ENCODE measurements at regions not wholly inside any gene's neighbourhood (a gene's known extent, or its start where the extent isn't known, plus 50 kb on each side); places are given as distances from the start of the nearest gene placed in this dataset.
A peak's percentile ranks its signal among the peaks of the same experiment; 100 is the strongest.
"Not testable (repeated sequence)": the region's sequence is repeated elsewhere in the genome, so short reads cannot be mapped to it uniquely, and the experiment has no call there.

DNA sequence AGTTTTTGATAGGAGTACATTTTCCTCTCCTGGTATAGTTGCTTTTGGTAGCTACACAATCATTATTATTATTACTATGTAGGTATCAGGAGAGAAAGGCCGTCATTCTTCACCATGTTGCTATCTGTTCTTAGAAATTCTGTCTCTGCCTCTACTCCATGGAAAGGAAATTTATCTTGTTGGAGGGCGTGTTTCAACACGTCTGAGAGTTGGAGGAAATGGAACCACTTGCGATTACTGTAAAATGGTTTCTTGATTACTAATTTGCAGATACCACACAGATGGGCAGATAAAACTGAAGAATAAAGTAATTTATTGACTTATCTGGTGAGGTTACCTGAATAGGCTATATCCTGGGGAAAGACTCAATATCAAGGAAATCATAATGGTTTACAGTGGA is 488.4 kb downstream of the NR2F2 start:
- DNase-seq (ENCODE audit: low spot score), result no peak

DNA sequence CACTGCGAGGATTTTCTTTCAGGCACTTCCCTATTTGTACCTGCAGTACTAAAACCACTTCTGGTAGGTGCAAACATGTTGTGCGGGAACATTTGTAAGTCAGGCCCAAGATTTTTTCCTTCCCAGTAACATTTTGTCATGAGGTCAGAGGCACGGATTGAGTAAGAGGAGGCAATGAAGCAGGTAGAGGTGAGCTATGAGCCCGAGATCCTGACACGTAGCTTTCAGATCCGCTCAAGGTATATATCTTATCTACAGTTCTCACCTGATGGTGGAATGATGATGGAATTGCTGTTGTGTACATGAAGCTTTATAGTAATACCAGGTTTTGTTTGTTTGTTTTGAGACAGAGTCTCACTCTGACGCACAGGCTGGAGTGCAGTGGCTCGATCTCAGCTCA is 497.5 kb downstream of the NR2F2 start:
- no peak for DNase-seq (ENCODE audit: low spot score)

DNA sequence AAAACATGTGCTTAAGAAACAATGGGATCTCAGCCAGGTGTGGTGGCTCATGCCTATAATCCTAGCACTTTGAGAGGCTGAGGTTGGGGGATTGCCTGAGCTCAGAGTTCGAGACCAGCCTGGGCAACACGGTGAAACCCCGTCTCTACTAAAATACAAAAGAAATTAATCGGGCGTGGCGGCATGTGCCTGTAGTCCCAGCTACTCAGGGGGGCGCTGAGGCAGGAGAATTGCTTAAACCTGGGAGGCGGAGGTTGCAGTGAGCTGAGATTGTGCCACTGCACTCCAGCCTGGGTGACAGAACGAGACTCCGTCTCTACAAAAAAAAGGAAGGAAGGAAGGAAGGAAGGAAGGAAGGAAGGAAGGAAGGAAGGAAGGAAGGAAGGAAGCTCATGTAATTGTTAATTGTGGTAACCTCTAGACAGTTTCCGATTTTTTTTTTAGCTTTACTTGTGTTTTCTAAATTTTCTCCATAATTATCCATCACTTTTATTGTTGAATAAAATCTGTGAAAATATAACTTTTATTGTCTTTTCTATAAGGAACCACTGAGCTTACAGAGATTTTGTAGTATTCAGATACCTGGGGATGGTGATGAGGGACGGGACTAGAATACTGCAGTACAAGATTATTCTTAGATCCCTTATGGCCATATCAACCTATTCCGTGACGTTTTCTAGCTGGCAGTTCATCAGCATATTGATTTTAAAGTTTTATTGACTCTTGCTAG is 506.9 kb downstream of the NR2F2 start:
- no peak for DNase-seq (ENCODE audit: low spot score)

DNA sequence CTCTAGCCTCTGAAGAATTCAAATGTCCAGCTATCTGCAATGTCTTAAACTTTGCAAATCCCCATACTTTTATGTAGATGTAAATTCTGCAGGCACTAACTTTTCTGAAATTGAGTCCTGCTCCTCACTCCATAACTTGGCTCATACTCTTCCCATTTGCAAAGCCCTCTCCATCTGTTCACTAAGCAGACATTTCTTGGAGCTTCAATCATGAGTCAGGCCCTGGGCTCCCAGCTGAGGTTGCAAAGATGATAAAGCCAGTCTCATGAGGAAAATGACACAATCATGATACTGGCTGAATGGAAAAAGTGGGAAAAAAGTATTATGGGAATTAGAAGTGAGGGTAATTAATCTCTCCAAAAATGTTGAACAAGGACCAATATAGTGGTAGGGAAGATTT is 507.6 kb downstream of the NR2F2 start:
- DNase-seq (ENCODE audit: low spot score), result no peak

DNA sequence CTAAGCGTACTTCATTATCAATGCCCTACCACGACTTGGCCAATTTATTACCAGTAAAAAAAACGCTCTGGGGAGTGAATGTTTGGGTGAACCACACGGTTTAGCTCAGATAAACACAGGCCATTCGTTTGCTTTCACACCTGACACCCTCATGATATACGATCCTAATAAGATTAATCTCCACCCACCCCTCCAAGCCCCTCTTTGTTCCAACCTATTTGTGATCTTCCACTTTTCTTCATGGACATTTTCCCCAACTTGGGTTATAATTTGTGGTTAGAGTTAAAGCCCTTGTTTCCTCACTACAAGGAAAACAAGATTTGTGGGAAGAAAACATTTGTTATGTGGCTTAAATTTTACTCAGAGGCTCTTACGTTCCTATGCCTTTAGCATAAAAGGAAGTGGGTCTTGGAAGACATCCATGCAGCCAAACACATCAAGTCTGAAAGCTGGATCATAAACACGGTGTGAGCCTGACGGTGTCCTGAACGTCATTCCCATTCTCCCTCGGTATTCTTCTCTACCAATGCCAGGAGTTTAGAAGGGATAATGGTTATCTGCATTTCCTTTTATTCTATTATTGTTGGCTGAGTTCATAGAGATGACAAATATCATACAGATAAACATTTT is 518.9 kb downstream of the NR2F2 start:
- DNase-seq (ENCODE audit: low spot score), result no peak

DNA sequence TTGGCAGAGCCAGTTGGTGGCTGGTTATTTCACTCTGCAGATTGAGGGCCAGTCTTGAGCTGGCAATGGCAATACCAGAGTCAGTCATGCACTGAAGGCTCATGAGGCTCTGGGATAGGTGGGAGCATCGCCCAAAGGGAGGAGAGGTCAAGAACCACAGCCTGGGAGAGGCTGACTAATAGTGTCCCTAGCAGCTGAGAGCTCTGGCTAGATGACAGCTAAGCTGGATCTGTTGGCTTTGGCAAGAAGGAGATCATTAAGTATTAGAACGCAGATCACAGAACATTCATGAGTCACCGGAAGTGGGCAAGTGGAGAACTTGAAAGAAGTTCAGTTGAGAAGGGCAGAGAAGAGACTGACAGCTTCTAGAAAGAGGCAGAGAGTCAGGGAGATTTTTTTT is 521.1 kb downstream of the NR2F2 start:
- peak; percentile 26 for DNase-seq (ENCODE audit: low spot score)

DNA sequence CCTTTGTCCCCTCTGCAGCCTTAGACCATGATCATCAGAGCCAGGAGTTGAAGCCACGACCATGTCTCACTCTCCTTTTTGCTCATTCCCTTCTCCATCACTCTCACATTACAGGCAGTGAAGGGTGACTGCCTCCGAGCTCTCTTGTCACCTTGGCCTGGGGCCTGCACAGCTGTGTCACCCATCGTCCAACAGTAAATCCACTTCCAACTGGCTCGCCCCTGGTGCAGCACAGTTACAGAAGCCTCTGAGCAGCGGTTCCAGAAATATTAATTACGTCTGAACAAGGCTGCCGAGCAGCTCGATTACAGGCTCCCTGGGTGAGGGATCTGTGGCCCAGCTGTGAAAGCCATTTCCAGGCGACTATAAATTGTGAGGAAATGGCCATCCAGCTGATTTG is 528.2 kb downstream of the NR2F2 start:
- no peak for DNase-seq (ENCODE audit: low spot score)

DNA sequence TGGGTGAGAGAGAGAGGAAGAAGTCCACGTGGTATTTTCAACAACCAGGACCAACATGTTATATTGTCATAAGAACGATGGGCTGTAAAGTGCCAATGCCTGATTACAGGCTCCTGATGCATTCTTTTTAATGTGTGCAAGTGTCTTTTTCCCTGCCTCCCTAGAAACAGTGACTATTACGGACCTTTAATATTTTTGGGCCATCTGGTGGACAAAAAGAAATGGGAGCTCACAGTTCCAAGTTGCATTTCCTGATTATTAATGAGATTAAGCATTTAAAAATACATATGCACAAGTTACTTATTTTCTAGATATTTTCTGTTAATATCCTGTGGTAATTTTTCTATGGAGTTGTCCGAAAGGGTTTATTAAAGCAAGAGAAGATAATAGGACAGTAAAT is 530.2 kb downstream of the NR2F2 start:
- DNase-seq (ENCODE audit: low spot score), result no peak

DNA sequence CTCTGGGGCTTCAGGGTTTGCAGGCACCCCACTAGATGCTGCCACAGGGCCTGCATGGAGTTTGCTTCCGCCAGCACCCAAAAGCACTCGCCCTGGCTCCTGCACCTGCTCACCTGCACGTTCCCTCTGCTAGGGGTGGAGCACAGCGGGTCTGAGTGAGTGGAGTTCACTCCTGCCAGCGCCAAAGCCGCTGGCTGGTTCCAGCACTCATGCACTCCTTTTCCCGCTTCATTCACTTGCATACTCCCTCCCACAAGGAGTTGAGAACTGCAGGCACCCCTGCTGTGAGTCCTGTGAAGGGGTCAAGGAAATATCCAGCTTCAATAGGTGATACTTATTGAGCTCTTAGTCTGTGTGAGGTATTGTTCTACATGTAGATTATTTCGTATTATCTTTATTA is 537.5 kb downstream of the NR2F2 start:
- DNase-seq (ENCODE audit: low spot score), result no peak

DNA sequence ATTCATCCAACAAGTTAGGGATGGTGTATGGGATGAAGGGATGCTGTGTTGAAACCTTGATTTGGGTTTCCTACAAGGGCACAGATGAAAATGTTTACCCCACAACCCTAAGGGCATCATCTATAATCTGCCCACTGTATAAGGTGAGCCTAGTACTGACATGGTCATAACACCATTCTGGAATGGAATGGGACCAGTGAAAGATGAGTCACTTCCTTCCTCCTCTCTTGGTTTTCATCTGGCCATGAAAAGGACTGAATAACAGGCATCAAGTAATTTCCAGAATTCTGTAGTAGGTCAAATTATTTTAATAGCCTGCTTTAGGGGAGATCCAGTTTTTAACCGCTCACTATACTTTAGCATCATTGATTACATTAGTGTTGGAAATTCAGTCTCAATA is 538.6 kb downstream of the NR2F2 start:
- DNase-seq (ENCODE audit: low spot score), result no peak

DNA sequence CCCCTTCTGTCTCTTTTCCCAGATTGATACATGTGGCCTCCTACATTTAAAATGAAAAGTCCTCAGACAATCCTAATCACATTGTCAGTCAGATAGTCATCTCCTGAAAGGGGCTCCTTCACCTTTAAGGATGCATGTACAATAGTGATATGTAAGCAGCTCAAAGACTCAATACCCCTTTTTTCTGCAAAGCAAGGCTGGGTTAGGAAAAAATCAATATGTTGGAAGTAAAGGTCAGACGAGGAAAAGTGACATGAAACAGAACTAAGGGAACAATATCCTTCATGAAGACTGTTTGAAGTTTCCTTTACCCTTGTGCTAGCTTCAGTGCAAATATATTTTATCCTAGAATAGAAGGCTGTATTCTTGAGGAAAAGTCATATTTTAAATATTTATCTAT is 539.3 kb downstream of the NR2F2 start:
- DNase-seq (ENCODE audit: low spot score), result no peak

DNA sequence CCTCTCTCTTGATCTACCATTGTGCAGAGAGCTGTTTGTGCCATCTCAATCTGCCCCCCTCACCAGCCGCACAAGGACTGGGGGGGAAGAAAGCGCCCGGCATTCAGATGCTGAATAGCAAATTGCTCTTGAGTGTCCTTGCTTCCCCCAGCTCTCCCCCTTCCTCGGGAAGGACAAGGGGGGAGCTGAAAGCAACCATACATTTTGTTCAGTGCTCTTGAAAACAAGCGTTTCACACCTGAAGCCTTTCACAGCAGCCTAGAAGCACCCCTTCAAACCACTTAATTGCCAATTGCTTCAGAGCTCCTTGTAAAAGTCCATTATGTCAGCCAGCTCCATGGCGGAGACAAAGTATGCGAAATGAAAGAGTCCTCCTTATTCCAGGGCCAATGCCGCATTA is 540.1 kb downstream of the NR2F2 start:
- no peak for DNase-seq (ENCODE audit: low spot score)

DNA sequence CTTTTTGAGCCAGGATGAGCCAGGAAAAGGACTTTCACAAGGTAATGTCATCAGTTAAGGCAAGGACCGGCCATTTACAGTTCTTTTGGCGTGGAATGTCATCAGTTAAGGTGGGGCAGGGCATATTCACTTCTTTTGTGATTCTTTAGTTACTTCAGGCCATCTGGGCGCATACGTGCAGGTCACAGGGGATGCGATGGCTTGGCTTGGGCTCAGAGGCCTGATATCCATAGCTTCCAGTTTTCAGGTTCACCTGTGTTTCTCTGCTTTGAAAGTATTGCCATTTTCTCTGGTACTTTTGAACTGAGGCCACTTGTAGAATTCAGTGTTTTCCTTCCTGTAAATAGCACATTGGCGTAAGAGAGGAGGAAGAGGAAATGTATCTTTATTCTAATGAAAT is 546.9 kb downstream of the NR2F2 start:
- not testable (repeated sequence) for DNase-seq (ENCODE audit: low spot score)

DNA sequence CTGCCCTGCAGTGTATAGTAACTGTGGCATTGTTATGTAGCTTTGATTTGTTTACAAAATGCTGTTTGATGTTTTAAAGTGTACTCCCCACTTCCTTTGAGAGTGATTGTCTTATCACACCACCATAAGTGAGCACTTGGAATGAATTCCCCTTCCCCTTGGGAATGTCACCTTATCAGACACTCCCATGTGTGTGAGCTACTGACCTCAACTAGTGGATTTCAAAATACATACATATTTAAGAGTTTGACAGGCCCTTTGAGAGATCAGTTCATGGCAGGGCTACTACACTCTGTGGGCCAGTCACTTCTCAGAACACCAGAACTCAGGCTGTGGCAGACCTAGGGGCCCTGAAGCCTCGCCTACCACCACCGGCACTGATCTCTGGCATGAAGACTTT is 547.6 kb downstream of the NR2F2 start:
- DNase-seq (ENCODE audit: low spot score), result no peak

DNA sequence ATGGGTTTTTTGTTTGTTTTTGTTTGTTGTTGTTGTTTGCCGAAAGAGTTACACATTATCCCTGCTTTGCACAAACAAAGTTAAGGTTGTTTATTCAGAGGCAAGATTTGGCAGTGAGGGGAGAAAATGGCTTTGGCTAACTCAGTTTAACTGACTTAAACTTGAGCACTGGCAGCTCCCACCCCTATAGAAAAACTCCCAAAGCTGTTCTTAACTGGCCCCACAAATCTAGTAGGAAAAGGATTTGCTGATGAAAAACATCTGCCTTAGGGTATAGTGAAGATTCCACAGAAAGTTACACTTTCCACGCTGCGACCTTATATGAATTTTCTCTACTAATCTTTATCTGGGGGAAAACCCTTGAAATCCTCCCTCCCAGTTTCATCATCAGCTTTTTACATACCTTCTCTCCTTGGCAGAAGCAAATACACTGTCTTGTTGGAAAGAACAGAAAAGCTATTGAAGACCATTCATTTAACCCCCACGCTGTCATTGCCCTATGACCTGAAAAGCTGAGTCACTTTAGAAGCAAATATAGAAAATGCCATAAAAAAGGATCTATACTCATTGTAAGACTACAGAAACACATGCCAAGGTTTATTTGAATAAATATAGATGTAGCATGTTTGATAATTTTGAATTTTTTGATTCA is 551.7 kb downstream of the NR2F2 start:
- DNase-seq (ENCODE audit: low spot score), result no peak

DNA sequence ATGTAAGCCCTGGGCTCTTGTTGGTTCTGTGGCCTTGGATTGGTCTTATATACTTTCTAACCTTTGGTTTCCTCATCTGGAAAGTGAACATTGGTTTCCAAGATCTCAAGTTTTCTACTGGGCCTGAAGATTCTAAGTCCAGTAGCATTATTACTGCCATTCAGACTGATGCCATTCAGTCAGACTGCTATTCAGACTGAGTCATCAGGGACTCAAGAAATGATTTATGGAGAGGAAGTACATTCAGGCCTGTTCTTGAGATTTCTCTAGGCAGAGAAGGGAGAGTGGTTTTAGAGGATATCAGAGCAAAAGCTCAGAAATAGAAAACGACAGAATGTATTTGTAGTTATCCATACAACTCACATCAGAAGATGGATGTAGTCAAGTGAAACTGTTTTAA is 557.2 kb downstream of the NR2F2 start:
- DNase-seq (ENCODE audit: low spot score), result peak; percentile 28

DNA sequence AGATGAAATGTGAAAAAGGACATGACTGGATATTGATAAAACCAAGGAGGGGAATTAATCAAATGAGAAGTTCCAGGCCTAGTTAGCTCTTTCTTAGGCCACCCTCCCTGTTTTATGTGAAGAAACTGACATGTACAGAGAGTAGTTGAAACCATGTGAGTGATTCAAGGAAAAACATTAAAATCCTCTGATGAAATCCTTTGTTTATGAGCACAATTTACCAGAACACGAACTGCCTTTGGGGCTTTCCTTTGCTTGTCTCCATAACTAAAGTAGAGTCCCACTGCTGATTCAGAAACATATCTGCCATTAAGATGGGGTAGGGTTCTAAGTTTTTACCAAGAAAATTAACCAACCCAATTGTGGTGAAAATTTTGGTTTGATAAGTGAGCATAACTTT is 558.3 kb downstream of the NR2F2 start:
- DNase-seq (ENCODE audit: low spot score), result no peak

DNA sequence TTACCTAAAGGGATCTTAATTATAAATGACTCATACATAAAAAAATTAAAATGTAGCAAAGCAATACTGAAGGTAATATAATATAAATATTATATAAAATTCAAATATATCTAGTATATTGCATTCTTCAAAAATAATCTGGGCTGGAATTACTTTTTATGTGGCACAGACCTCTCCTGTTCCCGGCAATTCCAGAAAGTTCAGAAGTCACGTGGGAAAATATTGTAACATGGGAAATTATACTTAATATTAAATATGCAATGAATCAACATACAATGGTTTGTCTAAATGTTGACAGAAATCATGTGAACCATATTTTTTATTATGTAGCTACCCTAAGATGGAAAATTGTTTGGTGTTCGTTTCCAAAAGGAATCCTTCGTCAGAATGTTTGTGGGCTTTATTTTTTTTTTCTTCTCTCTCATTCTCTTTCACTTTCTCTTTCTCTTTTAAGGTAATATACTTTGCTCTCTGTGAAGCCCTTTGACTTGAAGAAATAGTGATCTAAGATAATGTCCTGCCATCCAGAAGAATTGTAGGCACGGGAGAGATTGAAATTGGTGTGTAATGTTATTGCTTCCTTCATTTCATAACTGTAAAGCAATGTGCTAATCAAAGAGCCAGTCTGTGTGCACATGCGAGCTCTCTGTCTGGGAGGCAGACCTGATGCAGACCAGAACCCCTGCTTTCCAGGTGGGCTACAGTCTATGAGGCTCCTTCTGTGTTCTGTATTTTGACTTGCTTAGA is 559.4 kb downstream of the NR2F2 start:
- peak; percentile 16 for DNase-seq (ENCODE audit: low spot score)

DNA sequence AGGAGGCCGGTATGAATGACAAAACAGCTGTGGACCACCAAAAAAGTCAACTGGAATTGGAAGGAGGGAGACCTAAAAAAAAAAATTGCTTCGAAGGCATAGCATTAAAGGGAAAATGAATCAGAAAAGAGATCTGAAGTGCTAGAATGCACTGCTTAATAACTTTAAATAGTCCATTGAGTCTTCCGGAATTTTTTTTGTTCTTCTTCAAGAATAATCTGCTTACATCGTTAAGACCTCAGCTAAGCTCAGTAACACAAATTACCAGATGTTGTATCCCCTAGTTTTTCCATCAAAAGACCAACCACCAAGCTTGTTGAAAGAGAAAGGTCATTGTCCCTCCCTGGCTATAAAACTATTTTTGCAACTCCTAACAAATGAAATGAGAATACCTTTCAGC is 560.5 kb downstream of the NR2F2 start:
- no peak for DNase-seq (ENCODE audit: low spot score)

DNA sequence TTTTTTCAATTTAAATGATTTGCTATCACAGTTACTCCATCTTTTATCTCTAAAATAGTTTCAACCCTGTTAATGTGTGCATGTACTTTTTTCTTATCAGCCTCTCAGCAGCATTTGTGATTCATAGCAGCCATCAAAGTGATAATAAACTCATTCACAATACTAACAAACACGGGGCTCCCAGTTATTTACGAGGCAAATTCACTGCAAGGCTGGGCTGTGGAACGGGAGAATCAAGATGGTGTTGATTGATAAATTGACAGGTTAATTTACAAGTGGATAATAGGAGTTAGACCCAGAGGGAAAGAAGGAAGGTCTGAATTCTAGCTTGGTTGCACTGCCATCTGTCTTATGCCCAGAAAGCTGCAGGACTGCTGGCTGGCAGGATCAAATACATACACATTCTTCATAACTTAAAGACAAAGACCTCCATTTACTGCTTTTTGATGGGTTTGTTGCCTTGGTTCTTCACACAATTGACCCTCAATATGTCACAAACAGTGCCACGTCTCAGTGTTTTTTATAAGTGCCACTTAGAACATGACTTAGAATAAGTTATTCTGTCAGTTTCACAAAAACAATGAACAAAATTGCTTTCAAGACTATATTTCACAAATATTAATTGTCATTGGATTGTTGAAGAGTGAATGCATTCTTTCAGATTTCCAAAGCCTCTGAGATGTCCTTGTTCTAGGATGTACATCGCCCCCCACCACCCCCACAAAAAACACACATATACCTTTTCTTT is 562.8 kb downstream of the NR2F2 start:
- DNase-seq (ENCODE audit: low spot score), result peak; percentile 56

DNA sequence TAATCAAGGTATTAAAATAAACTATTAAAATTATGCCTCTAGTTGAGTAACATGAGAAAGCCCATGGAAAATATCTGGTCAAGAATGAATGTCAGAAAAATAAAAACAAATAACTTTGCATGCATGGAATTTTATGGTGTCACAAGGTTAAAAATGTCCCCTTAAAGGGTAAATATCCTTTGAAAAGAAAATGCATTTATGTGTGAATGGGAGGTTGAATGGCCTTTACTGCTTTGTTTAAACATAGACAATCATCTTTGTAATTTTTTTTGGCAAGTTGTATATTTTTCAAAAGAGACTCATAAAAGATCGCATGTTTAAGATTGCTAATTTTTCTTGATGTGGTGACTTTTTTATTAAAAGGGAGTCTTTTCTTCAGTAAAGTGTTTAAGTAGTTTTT is 564.2 kb downstream of the NR2F2 start:
- DNase-seq (ENCODE audit: low spot score), result no peak

DNA sequence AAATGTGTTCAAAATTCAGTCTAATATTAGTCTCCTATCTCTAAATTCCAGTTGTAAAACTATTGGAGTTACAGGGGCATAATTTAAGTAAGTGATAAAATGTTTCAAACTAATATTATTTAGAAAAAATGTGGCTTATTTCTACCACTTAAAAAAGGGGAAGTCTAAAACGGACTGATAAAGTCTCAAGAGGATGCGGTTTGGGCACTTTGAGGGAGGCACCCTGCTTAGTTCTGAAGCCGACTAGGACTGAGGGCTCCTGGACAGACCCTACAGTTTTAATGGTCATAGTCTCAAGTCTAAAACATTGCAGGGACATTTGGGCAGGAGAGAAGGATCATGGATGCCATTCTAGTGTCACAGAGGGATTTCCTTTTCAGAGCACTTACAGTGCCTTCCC is 566.3 kb downstream of the NR2F2 start:
- DNase-seq (ENCODE audit: low spot score), result no peak
